ENCODE measurements at regions not wholly inside any gene's neighbourhood (a gene's known extent, or its start where the extent isn't known, plus 50 kb on each side); places are given as distances from the start of the nearest gene placed in this dataset.
A peak's percentile ranks its signal among the peaks of the same experiment; 100 is the strongest.

- no peak overlapping the region for H3K27ac Mint-ChIP-seq (ENCODE audit: unreplicated experiment)
- DNase-seq (ENCODE audit: low read depth, low spot score): peak; percentile 74
- H3K36me3 Mint-ChIP-seq (ENCODE audit: low read depth): no peaks in the 10 kb centered on the region
These were observed 66.7 kb upstream of the TIAM2 start for GRCh38 chr6:154928325-154928922.

GRCh38 chr6:154930451-154930851 is 64.7 kb upstream of the TIAM2 start:
- no peak for TF ChIP-seq CTCF (conservative IDR thresholded peaks at IDR 0.05)

More at GRCh38 chr6:154928325-154928922, 66.7 kb upstream of the TIAM2 start:
- H3K9me3 Mint-ChIP-seq: no peaks in the 10 kb centered on the region
- TF ChIP-seq CTCF (conservative IDR thresholded peaks at IDR 0.05): peak; percentile 93
- H3K4me1 Mint-ChIP-seq: peaks cover 35% of the 10 kb centered on the region
- H3K27me3 Mint-ChIP-seq (ENCODE audit: low read depth): no peaks in the 10 kb centered on the region
- no peak overlapping the region for H3K4me3 Mint-ChIP-seq

GRCh38 chr6:154931711-154932424 is 63.2 kb upstream of the TIAM2 start:
- Mint-ChIP-seq H3K9me3 (no peaks in the 10 kb centered on the region), H3K36me3 (ENCODE audit: low read depth) (no peaks in the 10 kb centered on the region), H3K4me1 (peaks cover 37% of the 10 kb centered on the region), H3K27me3 (ENCODE audit: low read depth) (no peaks in the 10 kb centered on the region), H3K4me3 (no peak overlapping the region), H3K27ac (ENCODE audit: unreplicated experiment) (peak overlapping the region; percentile 85)
- TF ChIP-seq CTCF (conservative IDR thresholded peaks at IDR 0.05): no peak
- no peak for DNase-seq (ENCODE audit: low read depth, low spot score)

More at GRCh38 chr6:154930451-154930851, 64.7 kb upstream of the TIAM2 start:
- H3K4me1 Mint-ChIP-seq: peaks cover 37% of the 10 kb centered on the region
- no peak overlapping the region for H3K27ac Mint-ChIP-seq (ENCODE audit: unreplicated experiment)
- no peak overlapping the region for H3K4me3 Mint-ChIP-seq
- no peak for DNase-seq (ENCODE audit: low read depth, low spot score)
- no peaks in the 10 kb centered on the region for H3K27me3 Mint-ChIP-seq (ENCODE audit: low read depth)
- no peaks in the 10 kb centered on the region for H3K9me3 Mint-ChIP-seq
- H3K36me3 Mint-ChIP-seq (ENCODE audit: low read depth): no peaks in the 10 kb centered on the region

DNA sequence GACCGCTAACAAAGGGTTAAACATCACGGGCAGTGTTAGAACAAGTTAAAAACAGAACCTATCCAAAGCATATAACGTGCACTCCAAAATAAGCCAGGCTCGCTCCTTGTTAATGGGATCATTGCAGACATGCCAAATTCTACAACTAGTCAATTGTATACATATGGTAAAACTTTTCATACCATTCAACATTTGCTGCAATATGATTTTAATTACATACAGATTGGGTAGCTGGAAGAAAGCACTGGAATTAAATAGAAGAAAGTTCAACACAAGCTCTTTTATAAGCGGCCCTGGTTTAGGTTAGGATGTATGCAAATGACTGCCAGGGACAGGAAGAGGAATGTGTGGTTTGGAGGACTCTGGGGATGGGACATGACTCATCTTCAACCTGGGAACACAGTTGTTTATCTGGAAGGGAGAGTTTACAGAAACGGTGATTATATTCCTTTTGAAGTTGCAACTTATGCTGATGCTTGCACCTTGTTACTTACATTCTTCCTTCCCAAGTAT is 62.5 kb upstream of the TIAM2 start:
- no peaks in the 10 kb centered on the region for H3K27me3 Mint-ChIP-seq (ENCODE audit: low read depth)
- no peaks in the 10 kb centered on the region for H3K9me3 Mint-ChIP-seq
- H3K4me3 Mint-ChIP-seq: no peak overlapping the region
- no peak for DNase-seq (ENCODE audit: low read depth, low spot score)
- TF ChIP-seq CTCF (conservative IDR thresholded peaks at IDR 0.05): no peak
- peaks cover 37% of the 10 kb centered on the region for H3K4me1 Mint-ChIP-seq
- no peaks in the 10 kb centered on the region for H3K36me3 Mint-ChIP-seq (ENCODE audit: low read depth)
- H3K27ac Mint-ChIP-seq (ENCODE audit: unreplicated experiment): no peak overlapping the region

DNA sequence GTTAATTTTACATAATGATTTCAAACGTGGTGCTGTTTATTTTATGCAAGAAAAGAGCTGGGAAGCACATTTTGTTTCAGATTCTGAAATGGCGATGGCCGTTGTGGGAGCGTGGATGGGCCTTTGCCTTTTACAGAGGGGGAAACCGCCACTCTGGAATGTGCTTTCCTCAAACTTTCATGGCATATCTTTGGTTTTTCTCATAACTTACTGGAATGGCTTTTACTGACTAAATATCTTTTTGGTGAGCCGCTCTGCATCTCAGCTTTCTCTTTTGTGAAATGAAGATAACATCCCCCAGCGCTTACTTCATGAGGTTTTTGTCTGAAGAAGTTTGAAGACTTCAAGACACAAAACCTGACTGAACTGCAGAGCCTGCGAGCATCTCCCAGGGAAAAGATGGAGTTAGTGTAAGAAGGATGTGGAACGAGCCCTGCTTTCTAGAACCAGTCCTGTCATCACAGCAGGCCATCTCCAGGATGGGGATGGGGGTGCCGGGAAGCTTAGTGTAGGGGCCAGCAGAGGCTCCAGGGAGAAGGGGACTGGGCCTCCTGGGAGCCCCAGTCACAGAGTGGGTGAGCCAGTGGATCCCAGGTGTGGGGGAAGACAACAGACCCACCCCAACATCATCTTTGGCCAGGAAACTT is 61.8 kb upstream of the TIAM2 start:
- Mint-ChIP-seq H3K27ac (ENCODE audit: unreplicated experiment) (no peak overlapping the region), H3K27me3 (ENCODE audit: low read depth) (no peaks in the 10 kb centered on the region), H3K4me3 (no peak overlapping the region), H3K9me3 (no peaks in the 10 kb centered on the region), H3K4me1 (peaks cover 35% of the 10 kb centered on the region), H3K36me3 (ENCODE audit: low read depth) (no peaks in the 10 kb centered on the region)
- no peak for DNase-seq (ENCODE audit: low read depth, low spot score)
- TF ChIP-seq CTCF (conservative IDR thresholded peaks at IDR 0.05): no peak

All from neural crest cell (in vitro differentiated cells).